ENCODE measurements at regions not wholly inside any gene's neighbourhood (a gene's known extent, or its start where the extent isn't known, plus 50 kb on each side); places are given as distances from the start of the nearest gene placed in this dataset.
"Not testable (repeated sequence)": the region's sequence is repeated elsewhere in the genome, so short reads cannot be mapped to it uniquely, and the experiment has no call there.

DNA sequence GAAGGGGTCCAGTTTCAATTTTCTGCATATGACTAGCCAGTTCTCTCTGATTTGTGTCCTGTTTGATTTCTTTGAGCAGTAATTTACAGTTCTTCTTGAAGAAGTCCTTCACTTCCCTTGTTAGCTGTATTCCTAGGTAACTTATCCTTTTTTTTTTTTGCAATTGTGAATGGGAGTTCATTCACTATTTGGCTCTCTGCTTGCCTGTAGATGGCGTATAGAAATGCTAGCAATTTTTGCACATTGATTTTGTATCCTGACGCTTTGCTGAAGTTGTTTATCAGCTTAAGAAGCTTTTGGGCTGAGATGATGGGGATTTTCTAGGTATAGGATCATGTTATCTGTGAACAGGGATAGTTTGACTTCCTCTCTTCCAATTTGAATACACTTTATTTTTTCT, 77.6 kb upstream of the NID2 start:
- H3K27ac ChIP-seq = no peak overlapping the region
- no peak for TF ChIP-seq ZFX (IDR thresholded peaks at IDR 0.05; ENCODE audit: borderline replicate concordance)
- TF ChIP-seq, protein P1, sequence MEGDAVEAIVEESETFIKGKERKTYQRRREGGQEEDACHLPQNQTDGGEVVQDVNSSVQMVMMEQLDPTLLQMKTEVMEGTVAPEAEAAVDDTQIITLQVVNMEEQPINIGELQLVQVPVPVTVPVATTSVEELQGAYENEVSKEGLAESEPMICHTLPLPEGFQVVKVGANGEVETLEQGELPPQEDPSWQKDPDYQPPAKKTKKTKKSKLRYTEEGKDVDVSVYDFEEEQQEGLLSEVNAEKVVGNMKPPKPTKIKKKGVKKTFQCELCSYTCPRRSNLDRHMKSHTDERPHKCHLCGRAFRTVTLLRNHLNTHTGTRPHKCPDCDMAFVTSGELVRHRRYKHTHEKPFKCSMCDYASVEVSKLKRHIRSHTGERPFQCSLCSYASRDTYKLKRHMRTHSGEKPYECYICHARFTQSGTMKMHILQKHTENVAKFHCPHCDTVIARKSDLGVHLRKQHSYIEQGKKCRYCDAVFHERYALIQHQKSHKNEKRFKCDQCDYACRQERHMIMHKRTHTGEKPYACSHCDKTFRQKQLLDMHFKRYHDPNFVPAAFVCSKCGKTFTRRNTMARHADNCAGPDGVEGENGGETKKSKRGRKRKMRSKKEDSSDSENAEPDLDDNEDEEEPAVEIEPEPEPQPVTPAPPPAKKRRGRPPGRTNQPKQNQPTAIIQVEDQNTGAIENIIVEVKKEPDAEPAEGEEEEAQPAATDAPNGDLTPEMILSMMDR (IDR thresholded peaks at IDR 0.05) = no peak

DNA sequence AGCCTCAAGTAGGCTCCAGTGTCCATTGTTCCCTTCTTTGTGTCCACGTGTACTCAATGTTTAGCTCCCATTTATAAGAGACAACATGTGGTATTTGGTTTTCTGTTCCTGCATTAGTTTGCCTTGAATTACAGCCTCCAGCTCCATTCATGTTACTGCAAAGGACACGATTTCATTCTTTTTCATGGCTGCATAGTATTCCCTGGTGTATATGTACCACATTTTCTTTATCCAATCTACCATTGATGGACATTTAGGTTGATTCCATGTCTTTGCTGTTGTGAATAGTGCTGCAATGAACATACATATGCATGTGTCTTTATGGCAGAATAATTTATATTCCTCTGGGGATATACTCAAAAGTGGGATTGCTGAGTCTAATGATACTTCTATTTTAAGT, 75.2 kb upstream of the NID2 start:
- not testable (repeated sequence) for H3K27ac ChIP-seq

DNA sequence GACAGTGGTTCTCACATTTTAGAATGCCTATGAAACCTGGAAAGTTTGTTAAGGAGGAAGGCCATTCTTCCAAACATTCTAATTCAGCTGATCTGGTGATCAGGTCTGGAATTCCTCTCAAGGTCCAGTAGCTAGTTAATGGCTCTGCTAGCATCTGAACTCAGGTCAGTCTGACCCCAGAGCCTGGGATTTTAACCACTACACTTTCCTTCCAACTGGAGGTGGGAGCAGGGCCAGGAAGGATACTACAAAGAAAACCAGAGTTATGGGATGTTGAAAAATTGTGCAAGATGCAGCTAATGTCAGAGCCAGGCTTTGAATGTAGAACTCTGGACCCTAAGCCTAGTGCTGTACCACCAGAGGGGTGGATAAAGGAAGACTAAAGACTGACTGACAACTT, 73.6 kb upstream of the NID2 start:
- TF ChIP-seq ZFX (IDR thresholded peaks at IDR 0.05; ENCODE audit: borderline replicate concordance) = no peak
- TF ChIP-seq, protein P1 (IDR thresholded peaks at IDR 0.05) = no peak
- H3K27ac ChIP-seq = no peak overlapping the region

DNA sequence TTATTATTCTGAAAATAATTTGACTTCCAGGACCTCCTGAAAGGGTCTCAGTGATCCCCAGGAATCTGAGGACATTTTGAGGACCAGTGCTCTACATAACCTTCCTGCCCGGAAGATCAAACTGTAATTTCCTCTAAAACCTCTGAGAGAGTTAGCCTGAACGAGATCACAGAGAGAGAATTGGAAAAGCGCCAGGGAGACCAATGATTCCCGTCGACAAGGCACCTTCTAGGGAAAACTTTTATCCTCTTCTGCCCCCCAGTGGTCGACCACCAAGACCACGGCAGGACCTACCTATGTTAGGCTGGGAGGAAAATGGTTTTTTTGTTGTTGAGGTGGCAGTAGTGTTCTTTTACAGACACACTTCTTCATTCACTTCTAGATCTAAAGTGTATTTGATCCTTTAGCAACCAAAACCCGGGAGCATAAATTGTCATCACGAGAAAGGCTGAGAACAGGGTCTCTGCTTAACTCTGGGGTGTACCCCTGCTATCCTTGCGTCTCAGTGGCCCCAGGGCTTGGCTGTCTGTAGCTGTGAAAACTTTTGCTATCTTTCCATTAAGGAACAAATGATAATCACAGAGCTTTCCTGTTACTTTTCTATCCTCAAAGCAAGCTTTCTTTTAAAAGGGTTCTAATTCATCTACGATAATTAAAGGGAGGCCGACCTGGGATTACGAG, 62.9 kb upstream of the NID2 start:
- H3K27ac ChIP-seq = no peak overlapping the region
- TF ChIP-seq, protein P1 (IDR thresholded peaks at IDR 0.05) = peak; percentile 50
- TF ChIP-seq ZFX (IDR thresholded peaks at IDR 0.05; ENCODE audit: borderline replicate concordance) = no peak

DNA sequence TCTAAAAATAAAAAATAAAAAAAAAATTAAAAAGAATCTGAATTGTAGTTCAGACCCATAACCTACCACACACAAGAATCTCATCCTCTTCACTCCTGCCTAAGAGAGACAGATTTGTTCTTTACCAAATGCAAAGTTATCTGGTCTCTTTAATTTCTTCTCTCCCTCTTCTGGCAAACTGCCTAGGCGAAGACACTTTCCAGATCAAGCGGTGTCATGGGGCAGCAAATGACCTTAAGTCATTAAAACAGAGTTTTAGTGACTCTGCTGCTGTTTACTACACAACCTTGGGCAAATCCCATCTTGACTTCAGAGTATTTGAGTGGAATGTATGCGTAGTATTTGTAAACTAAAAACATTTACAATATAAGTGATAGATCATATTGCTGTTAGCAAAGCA, 60.9 kb upstream of the NID2 start:
- no peak overlapping the region for H3K27ac ChIP-seq
- TF ChIP-seq, protein P1 (IDR thresholded peaks at IDR 0.05) = no peak
- no peak for TF ChIP-seq ZFX (IDR thresholded peaks at IDR 0.05; ENCODE audit: borderline replicate concordance)

DNA sequence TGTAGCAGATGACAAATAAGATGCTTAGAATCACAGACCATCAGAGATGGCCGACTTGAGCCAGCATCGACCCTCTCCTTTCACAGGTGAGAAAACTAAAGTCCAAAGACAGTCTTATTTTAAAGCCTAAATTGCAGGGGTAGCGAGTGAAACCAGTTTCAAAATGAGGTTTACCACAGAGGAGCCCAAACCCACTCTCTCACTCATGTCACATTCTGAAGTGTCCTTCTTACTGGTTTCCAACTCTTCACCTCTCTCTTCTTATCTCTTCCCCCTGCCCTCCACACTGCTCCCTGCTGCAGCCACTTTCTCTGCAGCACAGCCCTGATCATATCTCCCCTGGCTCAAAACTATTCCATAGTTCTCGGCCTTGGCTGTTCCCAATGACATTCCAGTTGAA, 57.0 kb upstream of the NID2 start:
- TF ChIP-seq, protein P1 (IDR thresholded peaks at IDR 0.05) = no peak
- no peak for TF ChIP-seq ZFX (IDR thresholded peaks at IDR 0.05; ENCODE audit: borderline replicate concordance)
- no peak overlapping the region for H3K27ac ChIP-seq

DNA sequence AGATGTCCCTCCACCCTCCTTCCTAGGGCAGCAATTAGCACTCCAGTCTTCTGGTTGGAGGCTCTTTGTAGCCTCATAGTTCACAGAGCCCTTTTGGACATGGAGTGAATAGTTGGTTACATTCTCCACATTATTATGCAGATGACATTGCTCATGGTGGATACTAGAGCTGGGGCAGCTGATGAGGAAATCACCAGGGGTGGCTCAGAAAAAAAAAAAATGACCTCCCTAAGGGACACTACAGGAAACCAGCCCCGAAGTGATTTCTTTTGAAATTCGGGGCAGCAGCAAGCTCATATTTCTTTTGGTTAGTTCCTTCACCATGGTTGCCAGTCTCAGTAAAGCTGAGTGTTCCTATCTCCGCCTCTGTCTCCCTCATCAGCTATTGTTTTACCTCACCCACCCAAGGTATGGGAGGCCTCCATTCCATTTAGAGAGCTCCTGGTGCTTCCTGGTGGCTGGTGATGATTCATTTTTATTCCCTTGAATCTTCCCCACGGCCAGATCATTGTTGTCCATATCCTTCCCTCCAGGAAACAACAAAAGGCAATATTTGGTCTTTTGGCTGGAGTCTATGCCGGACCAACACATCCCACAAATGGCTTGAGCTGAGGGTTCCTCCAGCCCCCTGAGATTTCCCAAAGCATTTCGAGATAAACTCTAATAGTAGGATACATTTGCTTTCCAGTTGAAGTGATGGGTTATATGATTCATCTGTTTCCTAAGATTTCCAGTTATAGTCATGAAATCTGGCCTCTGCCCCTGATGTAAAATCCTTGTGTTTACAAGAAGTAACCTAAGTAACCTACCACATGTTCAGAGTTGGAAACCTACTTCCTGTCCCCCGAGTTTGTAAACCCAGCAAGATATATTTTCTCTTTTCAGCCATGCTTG, 56.2 kb upstream of the NID2 start:
- TF ChIP-seq ZFX (IDR thresholded peaks at IDR 0.05; ENCODE audit: borderline replicate concordance) = no peak
- TF ChIP-seq, protein P1 (IDR thresholded peaks at IDR 0.05) = no peak
- no peak overlapping the region for H3K27ac ChIP-seq

DNA sequence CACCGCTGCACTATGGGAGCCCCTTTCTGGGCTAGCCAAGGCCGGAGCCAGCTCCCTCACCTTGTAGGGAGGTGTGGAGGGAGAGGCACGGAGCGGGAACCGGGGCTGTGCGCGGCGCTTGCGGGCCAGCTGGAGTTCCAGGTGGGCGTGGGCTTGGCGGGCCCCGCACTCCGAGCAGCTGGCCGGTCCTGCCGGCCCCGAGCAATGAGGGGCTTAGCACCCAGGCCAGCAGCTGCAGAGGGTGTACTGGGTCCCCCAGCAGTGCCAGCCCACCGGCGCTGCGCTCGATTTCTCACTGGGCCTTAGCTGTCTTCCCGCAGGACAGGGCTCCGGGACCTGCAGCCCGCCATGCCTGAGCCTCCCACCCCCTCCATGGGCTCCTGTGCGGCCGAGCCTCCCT, 53.3 kb upstream of the NID2 start:
- H3K27ac ChIP-seq = not testable (repeated sequence)

Measured in 22Rv1 (cell line).